Neural cell (in vitro differentiated cells): ENCODE measurements at regions not wholly inside any gene's neighbourhood (a gene's known extent, or its start where the extent isn't known, plus 50 kb on each side); places are given as distances from the start of the nearest gene placed in this dataset.

Experiments used
- H2AFZ ChIP-seq: fragments of 200-600, 300-800 bp; sonication (generic), shearing (Covaris generic); 2 replicates; pipeline ENCODE4 v1.6.0; 2014; ENCODE audit warnings: low read depth, mild to moderate bottlenecking, antibody characterized with exemption, low read length, moderate library complexity
- H3F3A ChIP-seq: fragments of 200-600 bp; shearing (Covaris generic); 2 replicates; pipeline ENCODE4 v1.6.1; 2016; ENCODE audit warnings: mild to moderate bottlenecking, moderate library complexity, mixed read lengths, antibody characterized with exemption, low read length; ENCODE audit not compliant: insufficient read depth, poor library complexity, severe bottlenecking
- H3K27ac ChIP-seq: fragments of 200-600, 300-800 bp; sonication (generic), shearing (Covaris generic); 2 replicates; pipeline ENCODE4 v1.5.1; 2014; ENCODE audit warnings: mild to moderate bottlenecking, low read length, moderate library complexity
- H3K27me3 ChIP-seq: fragments of 300-800, 200-600 bp; sonication (generic), shearing (Covaris generic); 2 replicates; pipeline ENCODE4 v1.6.0; 2014; ENCODE audit warnings: mild to moderate bottlenecking, low read depth, low read length, moderate library complexity; ENCODE audit not compliant: insufficient read depth
- H3K36me3 ChIP-seq: fragments of 300-800, 200-600 bp; sonication (generic), shearing (Covaris generic); 2 replicates; pipeline ENCODE4 v1.5.1; 2014; ENCODE audit warnings: mild to moderate bottlenecking, antibody characterized with exemption, low read length, moderate library complexity; ENCODE audit not compliant: insufficient read depth
- H3K4me2 ChIP-seq: fragments of 300-800, 200-600 bp; sonication (generic), shearing (Covaris generic); 2 replicates; pipeline ENCODE4 v1.6.0; 2014; ENCODE audit warnings: mild to moderate bottlenecking, low read length
- H3K4me3 ChIP-seq: fragments of 300-800, 200-600 bp; sonication (generic), shearing (Covaris generic); 2 replicates; pipeline ENCODE4 v1.5.1; 2014; ENCODE audit warnings: mild to moderate bottlenecking, low read length, moderate library complexity
- H3K79me2 ChIP-seq: fragments of 200-600 bp; shearing (Covaris generic); replicated peaks from 2 replicates; pipeline ENCODE4 v1.6.0; 2014; ENCODE audit warnings: mild to moderate bottlenecking, low read length, moderate library complexity; ENCODE audit not compliant: insufficient read depth
- H3K9ac ChIP-seq: fragments of 300-800, 200-600 bp; sonication (generic), shearing (Covaris generic); 2 replicates; pipeline ENCODE4 v1.6.1; 2016; ENCODE audit warnings: mild to moderate bottlenecking, low read length, mixed read lengths
- H3K9me2 ChIP-seq: fragments of 200-600 bp; shearing (Covaris generic); 2 replicates; pipeline ENCODE4 v1.6.1; 2016; ENCODE audit warnings: mild to moderate bottlenecking, low read length, mixed read lengths; ENCODE audit not compliant: insufficient read depth
- H3K9me3 ChIP-seq: fragments of 200-600, 300-800 bp; sonication (generic), shearing (Covaris generic); 2 replicates; pipeline ENCODE4 v1.6.1; 2016; ENCODE audit warnings: mild to moderate bottlenecking, mixed run types, low read length, moderate library complexity, mixed read lengths
- H4K20me1 ChIP-seq: fragments of 200-600 bp; shearing (Covaris generic); 2 replicates; pipeline ENCODE4 v1.6.1; 2016; ENCODE audit warnings: mild to moderate bottlenecking, mixed run types; ENCODE audit not compliant: insufficient read depth
- CTCF ChIP-seq: fragments of 450-650 bp; IDR thresholded peaks from 2 replicates; pipeline ENCODE4 v1.5.1; 2014; ENCODE audit warnings: antibody characterized with exemption, mild to moderate bottlenecking, moderate library complexity; ENCODE audit not compliant: poor library complexity, severe bottlenecking
- EP300 ChIP-seq: fragments of 450-650 bp; conservative IDR thresholded peaks from 2 replicates; pipeline ENCODE4 v1.6.1; 2014; ENCODE audit warnings: antibody characterized with exemption, mild to moderate bottlenecking, moderate library complexity; ENCODE audit not compliant: poor library complexity, severe bottlenecking
- EZH2 ChIP-seq: fragments of 200-600, 300-800 bp; shearing (Covaris generic), sonication (generic); IDR thresholded peaks from 2 replicates; pipeline ENCODE4 v1.6.1; 2014; ENCODE audit warnings: antibody characterized with exemption, low read length, borderline replicate concordance, mild to moderate bottlenecking; ENCODE audit not compliant: insufficient read depth, poor library complexity, severe bottlenecking
- MXI1 ChIP-seq: fragments of 450-650 bp; conservative IDR thresholded peaks from 2 replicates; pipeline ENCODE4 v1.6.1; 2014; ENCODE audit warnings: antibody characterized with exemption, mild to moderate bottlenecking; ENCODE audit not compliant: poor library complexity, severe bottlenecking
- POLR2AphosphoS5 ChIP-seq: IDR thresholded peaks from 2 replicates; pipeline ENCODE4 v1.6.1; 2012
- RAD21 ChIP-seq: fragments of 450-650 bp; conservative IDR thresholded peaks from 2 replicates; pipeline ENCODE4 v1.6.1; 2014; ENCODE audit warnings: antibody characterized with exemption, mild to moderate bottlenecking, moderate library complexity
- SMC3 ChIP-seq: fragments of 450-650 bp; conservative IDR thresholded peaks from 2 replicates; pipeline ENCODE4 v1.6.1; 2014; ENCODE audit warnings: antibody characterized with exemption, mild to moderate bottlenecking, moderate library complexity; ENCODE audit not compliant: poor library complexity
- TAF1 ChIP-seq: IDR thresholded peaks from 2 replicates; pipeline ENCODE4 v1.6.1; 2012; ENCODE audit warnings: low read depth
- TF ChIP-seq, protein P1 (sequence below): IDR thresholded peaks from 2 replicates; pipeline ENCODE4 v1.6.1; 2012; ENCODE audit warnings: borderline replicate concordance

- Histone ChIP-seq H3K36me3 (no peaks in the 10 kb centered on the region), H3K4me2 (no peak overlapping the region), H3K9me3 (no peaks in the 10 kb centered on the region), H3F3A (no peaks in the 10 kb centered on the region), H3K9me2 (no peaks in the 10 kb centered on the region), H3K79me2 (no peaks in the 10 kb centered on the region), H3K27ac (no peak overlapping the region), H3K9ac (peak overlapping the region; percentile 25), H4K20me1 (no peaks in the 10 kb centered on the region), H3K4me3 (peak overlapping the region; percentile 17), H2AFZ (peak overlapping the region; percentile 7), H3K27me3 (no peaks in the 10 kb centered on the region)
- TF ChIP-seq TAF1: no peak
- TF ChIP-seq, protein P1, sequence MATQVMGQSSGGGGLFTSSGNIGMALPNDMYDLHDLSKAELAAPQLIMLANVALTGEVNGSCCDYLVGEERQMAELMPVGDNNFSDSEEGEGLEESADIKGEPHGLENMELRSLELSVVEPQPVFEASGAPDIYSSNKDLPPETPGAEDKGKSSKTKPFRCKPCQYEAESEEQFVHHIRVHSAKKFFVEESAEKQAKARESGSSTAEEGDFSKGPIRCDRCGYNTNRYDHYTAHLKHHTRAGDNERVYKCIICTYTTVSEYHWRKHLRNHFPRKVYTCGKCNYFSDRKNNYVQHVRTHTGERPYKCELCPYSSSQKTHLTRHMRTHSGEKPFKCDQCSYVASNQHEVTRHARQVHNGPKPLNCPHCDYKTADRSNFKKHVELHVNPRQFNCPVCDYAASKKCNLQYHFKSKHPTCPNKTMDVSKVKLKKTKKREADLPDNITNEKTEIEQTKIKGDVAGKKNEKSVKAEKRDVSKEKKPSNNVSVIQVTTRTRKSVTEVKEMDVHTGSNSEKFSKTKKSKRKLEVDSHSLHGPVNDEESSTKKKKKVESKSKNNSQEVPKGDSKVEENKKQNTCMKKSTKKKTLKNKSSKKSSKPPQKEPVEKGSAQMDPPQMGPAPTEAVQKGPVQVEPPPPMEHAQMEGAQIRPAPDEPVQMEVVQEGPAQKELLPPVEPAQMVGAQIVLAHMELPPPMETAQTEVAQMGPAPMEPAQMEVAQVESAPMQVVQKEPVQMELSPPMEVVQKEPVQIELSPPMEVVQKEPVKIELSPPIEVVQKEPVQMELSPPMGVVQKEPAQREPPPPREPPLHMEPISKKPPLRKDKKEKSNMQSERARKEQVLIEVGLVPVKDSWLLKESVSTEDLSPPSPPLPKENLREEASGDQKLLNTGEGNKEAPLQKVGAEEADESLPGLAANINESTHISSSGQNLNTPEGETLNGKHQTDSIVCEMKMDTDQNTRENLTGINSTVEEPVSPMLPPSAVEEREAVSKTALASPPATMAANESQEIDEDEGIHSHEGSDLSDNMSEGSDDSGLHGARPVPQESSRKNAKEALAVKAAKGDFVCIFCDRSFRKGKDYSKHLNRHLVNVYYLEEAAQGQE: no peak
- TF ChIP-seq POLR2AphosphoS5: no peak
- TF ChIP-seq SMC3: no peak
- TF ChIP-seq EP300: no peak
- TF ChIP-seq EZH2: no peak
- no peak for TF ChIP-seq CTCF
- no peak for TF ChIP-seq MXI1
- no peak for TF ChIP-seq RAD21
Observed at GRCh38 chr20:57998981-57999464, 229.4 kb downstream of the ANKRD60 start.

- no peak overlapping the region for H3K4me2 ChIP-seq
- no peaks in the 10 kb centered on the region for H3K9me3 ChIP-seq
- no peaks in the 10 kb centered on the region for H3K9me2 ChIP-seq
- H3F3A ChIP-seq: no peaks in the 10 kb centered on the region
- TF ChIP-seq MXI1 (no peak), POLR2AphosphoS5 (no peak), EP300 (no peak), SMC3 (no peak), EZH2 (no peak), RAD21 (no peak), TAF1 (no peak), CTCF (no peak)
- TF ChIP-seq, protein P1: no peak
- no peaks in the 10 kb centered on the region for H3K27me3 ChIP-seq
- H3K9ac ChIP-seq: no peak overlapping the region
- H3K36me3 ChIP-seq: no peaks in the 10 kb centered on the region
- H3K27ac ChIP-seq: no peak overlapping the region
- no peak overlapping the region for H2AFZ ChIP-seq
- H3K4me3 ChIP-seq: no peak overlapping the region
- H4K20me1 ChIP-seq: no peaks in the 10 kb centered on the region
- H3K79me2 ChIP-seq: no peaks in the 10 kb centered on the region
Observed at GRCh38 chr20:57998276-57998675, 230.2 kb downstream of the ANKRD60 start.
